Loucy (cell line): ENCODE measurements at regions not wholly inside any gene's neighbourhood (a gene's known extent, or its start where the extent isn't known, plus 50 kb on each side); places are given as distances from the start of the nearest gene placed in this dataset.

Experiments used
- H2AFZ ChIP-seq: fragments of 200-600 bp; sonication (generic); 2 replicates; pipeline ENCODE4 v1.6.0; 2016; ENCODE audit warnings: antibody characterized with exemption, mild to moderate bottlenecking, low read length, moderate library complexity
- H3F3A ChIP-seq: fragments of 200-600 bp; 2 replicates; pipeline ENCODE4 v1.6.0; 2016; ENCODE audit warnings: antibody characterized with exemption, low read depth, mild to moderate bottlenecking
- H3K27me3 ChIP-seq: fragments of 200-600 bp; sonication (generic); 2 replicates; pipeline ENCODE4 v1.6.1; 2014; ENCODE audit warnings: low read length, mild to moderate bottlenecking; ENCODE audit not compliant: insufficient read depth, poor library complexity, severe bottlenecking
- H3K36me3 ChIP-seq: fragments of 200-600 bp; sonication (generic); 2 replicates; pipeline ENCODE4 v1.6.1; 2016; ENCODE audit warnings: low read length; ENCODE audit not compliant: insufficient read depth
- H3K4me1 ChIP-seq: fragments of 200-600 bp; sonication (generic); 2 replicates; pipeline ENCODE4 v1.5.1; 2014; ENCODE audit warnings: low read length, mild to moderate bottlenecking; ENCODE audit not compliant: insufficient read depth, poor library complexity, severe bottlenecking
- H3K4me2 ChIP-seq: fragments of 200-600 bp; sonication (generic); 2 replicates; pipeline ENCODE4 v1.6.0; 2014; ENCODE audit warnings: antibody characterized with exemption, low read length, low read depth, mild to moderate bottlenecking; ENCODE audit not compliant: poor library complexity, severe bottlenecking
- H3K4me3 ChIP-seq: fragments of 200-600 bp; sonication (generic); 2 replicates; pipeline ENCODE4 v1.5.1; 2014; ENCODE audit warnings: low read length, mild to moderate bottlenecking, mixed read lengths; ENCODE audit not compliant: poor library complexity, severe bottlenecking
- H3K79me2 ChIP-seq: fragments of 200-600 bp; sonication (generic); 2 replicates; pipeline ENCODE4 v1.6.1; 2014; ENCODE audit warnings: low read length; ENCODE audit not compliant: insufficient read depth
- H3K9ac ChIP-seq: fragments of 200-600 bp; sonication (generic); 2 replicates; pipeline ENCODE4 v1.6.0; 2014; ENCODE audit warnings: mild to moderate bottlenecking, low read depth, low read length, moderate library complexity; ENCODE audit not compliant: poor library complexity, severe bottlenecking
- H3K9me2 ChIP-seq: fragments of 200-600 bp; sonication (generic); replicated peaks from 2 replicates; pipeline ENCODE4 v1.6.1; 2016; ENCODE audit warnings: low read depth, low read length, mixed read lengths
- H3K9me3 ChIP-seq: fragments of 200-600 bp; sonication (generic); 2 replicates; pipeline ENCODE4 v1.6.1; 2014; ENCODE audit warnings: mild to moderate bottlenecking, antibody characterized with exemption, low read length, low read depth; ENCODE audit not compliant: insufficient read depth
- H4K20me1 ChIP-seq: fragments of 200-600 bp; sonication (generic); 2 replicates; pipeline ENCODE4 v1.6.0; 2014; ENCODE audit warnings: antibody characterized with exemption, low read length, mild to moderate bottlenecking; ENCODE audit not compliant: insufficient read depth, poor library complexity, severe bottlenecking
- EZH2phosphoT487 ChIP-seq: fragments of 200-600 bp; IDR thresholded peaks from 2 replicates; pipeline ENCODE4 v1.6.1; 2018; ENCODE audit warnings: antibody characterized with exemption, mild to moderate bottlenecking, moderate library complexity, borderline replicate concordance
- TF ChIP-seq, protein P1 (sequence below): fragments of 200-600 bp; sonication (generic); conservative IDR thresholded peaks from 2 replicates; pipeline ENCODE4 v1.5.1; 2014; ENCODE audit warnings: mild to moderate bottlenecking, antibody characterized with exemption, low read length

DNA sequence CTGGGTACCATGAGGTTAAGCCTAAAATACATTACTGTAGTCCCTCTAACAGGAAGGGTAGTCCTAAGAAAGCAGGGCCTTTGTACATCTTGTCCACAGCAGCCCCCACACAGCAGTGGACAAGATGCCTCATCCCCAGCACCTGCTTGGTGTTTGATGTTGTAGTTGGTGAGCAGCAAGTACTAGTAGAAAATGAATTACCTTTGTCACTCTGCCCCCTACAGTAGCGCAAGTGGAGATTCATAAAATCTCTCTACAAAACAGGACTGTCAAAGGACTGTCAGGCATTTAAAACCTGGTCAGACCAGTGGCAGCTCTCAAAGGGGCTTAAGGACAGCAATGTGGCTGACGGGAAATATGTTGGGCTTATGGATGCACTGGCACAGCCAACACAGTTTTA lies 122.5 kb downstream of the TMEM174 start:
- H3K79me2 ChIP-seq, result no peaks in the 10 kb centered on the region
- H2AFZ ChIP-seq, result no peak overlapping the region
- no peaks in the 10 kb centered on the region for H3K4me1 ChIP-seq
- no peak overlapping the region for H3K9ac ChIP-seq
- no peaks in the 10 kb centered on the region for H3K9me2 ChIP-seq
- H4K20me1 ChIP-seq, result no peaks in the 10 kb centered on the region
- H3K36me3 ChIP-seq, result no peaks in the 10 kb centered on the region
- no peak overlapping the region for H3K4me2 ChIP-seq
- no peaks in the 10 kb centered on the region for H3K27me3 ChIP-seq
- no peak overlapping the region for H3K4me3 ChIP-seq
- no peaks in the 10 kb centered on the region for H3K9me3 ChIP-seq
- TF ChIP-seq EZH2phosphoT487, result no peak
- TF ChIP-seq, protein P1, sequence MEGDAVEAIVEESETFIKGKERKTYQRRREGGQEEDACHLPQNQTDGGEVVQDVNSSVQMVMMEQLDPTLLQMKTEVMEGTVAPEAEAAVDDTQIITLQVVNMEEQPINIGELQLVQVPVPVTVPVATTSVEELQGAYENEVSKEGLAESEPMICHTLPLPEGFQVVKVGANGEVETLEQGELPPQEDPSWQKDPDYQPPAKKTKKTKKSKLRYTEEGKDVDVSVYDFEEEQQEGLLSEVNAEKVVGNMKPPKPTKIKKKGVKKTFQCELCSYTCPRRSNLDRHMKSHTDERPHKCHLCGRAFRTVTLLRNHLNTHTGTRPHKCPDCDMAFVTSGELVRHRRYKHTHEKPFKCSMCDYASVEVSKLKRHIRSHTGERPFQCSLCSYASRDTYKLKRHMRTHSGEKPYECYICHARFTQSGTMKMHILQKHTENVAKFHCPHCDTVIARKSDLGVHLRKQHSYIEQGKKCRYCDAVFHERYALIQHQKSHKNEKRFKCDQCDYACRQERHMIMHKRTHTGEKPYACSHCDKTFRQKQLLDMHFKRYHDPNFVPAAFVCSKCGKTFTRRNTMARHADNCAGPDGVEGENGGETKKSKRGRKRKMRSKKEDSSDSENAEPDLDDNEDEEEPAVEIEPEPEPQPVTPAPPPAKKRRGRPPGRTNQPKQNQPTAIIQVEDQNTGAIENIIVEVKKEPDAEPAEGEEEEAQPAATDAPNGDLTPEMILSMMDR, result peak; percentile 36
- H3F3A ChIP-seq, result no peaks in the 10 kb centered on the region

- Histone ChIP-seq H3K4me2 (no peak overlapping the region), H3K9me3 (no peaks in the 10 kb centered on the region), H4K20me1 (no peaks in the 10 kb centered on the region), H3K9me2 (no peaks in the 10 kb centered on the region), H3K4me1 (no peaks in the 10 kb centered on the region), H3K4me3 (no peak overlapping the region), H3F3A (no peaks in the 10 kb centered on the region), H3K27me3 (no peaks in the 10 kb centered on the region), H3K36me3 (no peaks in the 10 kb centered on the region), H3K79me2 (no peaks in the 10 kb centered on the region), H3K9ac (no peak overlapping the region), H2AFZ (no peak overlapping the region)
- TF ChIP-seq, protein P1, result no peak
- no peak for TF ChIP-seq EZH2phosphoT487
Measured at GRCh38 chr5:73292816-73293459, 119.9 kb downstream of the TMEM174 start.

DNA sequence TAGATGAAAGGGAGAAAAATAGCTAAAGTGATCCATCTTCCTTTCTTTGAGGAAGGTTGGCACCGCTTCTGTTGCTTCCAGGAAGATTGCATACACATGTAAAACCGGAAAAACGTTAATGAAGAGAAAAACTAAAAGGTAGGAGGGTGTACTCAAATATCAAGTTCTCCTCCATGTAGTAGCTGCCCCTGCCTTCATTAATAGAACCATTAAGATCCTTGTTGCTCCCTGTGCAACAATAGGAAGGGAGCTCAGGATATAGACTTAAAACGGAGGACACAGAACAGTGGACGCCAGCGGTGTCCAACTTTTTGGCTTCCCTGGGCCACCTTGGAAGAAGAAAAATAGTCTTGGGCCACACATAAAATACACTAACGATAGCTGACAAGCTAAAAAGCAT lies 118.9 kb downstream of the TMEM174 start:
- Histone ChIP-seq H3K27me3 (no peaks in the 10 kb centered on the region), H3K9ac (no peak overlapping the region), H3K36me3 (no peaks in the 10 kb centered on the region), H2AFZ (no peak overlapping the region), H3K9me3 (no peaks in the 10 kb centered on the region), H3K9me2 (no peaks in the 10 kb centered on the region), H3K79me2 (no peaks in the 10 kb centered on the region), H4K20me1 (no peaks in the 10 kb centered on the region), H3K4me3 (no peak overlapping the region), H3F3A (no peaks in the 10 kb centered on the region), H3K4me1 (no peaks in the 10 kb centered on the region), H3K4me2 (no peak overlapping the region)
- TF ChIP-seq EZH2phosphoT487, result no peak
- TF ChIP-seq, protein P1, result no peak
